WERI-Rb-1 (cell line): ENCODE measurements at regions not wholly inside any gene's neighbourhood (a gene's known extent, or its start where the extent isn't known, plus 50 kb on each side); places are given as distances from the start of the nearest gene placed in this dataset.
A peak's percentile ranks its signal among the peaks of the same experiment; 100 is the strongest.

ENCODE experiments used
- DNase-seq: peaks from one replicate; pipeline ENCODE4 v3.0.0-alpha.2; 2020
- H3K27ac ChIP-seq: fragments of 250-450 bp; sonication (Bioruptor Pico); 2 replicates; pipeline ENCODE4 v1.5.1; 2020; ENCODE audit warnings: mild to moderate bottlenecking, moderate library complexity
- H3K27me3 ChIP-seq: fragments of 250-450 bp; sonication (Bioruptor Pico); 2 replicates; pipeline ENCODE4 v1.5.1; 2021; ENCODE audit warnings: mild to moderate bottlenecking, low read depth, moderate library complexity; ENCODE audit not compliant: insufficient read depth, severe bottlenecking
- H3K36me3 ChIP-seq: fragments of 250-450 bp; sonication (Bioruptor Pico); 2 replicates; pipeline ENCODE4 v1.5.1; 2020; ENCODE audit warnings: mild to moderate bottlenecking, moderate library complexity
- H3K4me3 ChIP-seq: 2 replicates; pipeline ENCODE4 v1.5.1; 2011; ENCODE audit warnings: low read depth, mild to moderate bottlenecking, control low read depth, low read length
- H3K9me3 ChIP-seq: fragments of 250-450 bp; sonication (Bioruptor Pico); 2 replicates; pipeline ENCODE4 v1.5.1; 2021; ENCODE audit warnings: mild to moderate bottlenecking, moderate library complexity; ENCODE audit not compliant: severe bottlenecking
- CTCF ChIP-seq: IDR thresholded peaks from 2 replicates; pipeline ENCODE4 v1.5.1; 2011; ENCODE audit warnings: low read depth, mild to moderate bottlenecking, control low read depth, inconsistent platforms, low read length

GRCh38 chr18:42290318-42291307 is 335.6 kb downstream of the PIK3C3 start:
- Histone ChIP-seq H3K27ac (no peak overlapping the region), H3K36me3 (peaks cover 65% of the 10 kb centered on the region), H3K27me3 (no peaks in the 10 kb centered on the region), H3K9me3 (no peaks in the 10 kb centered on the region), H3K4me3 (no peak overlapping the region)
- DNase-seq: no peak
- no peak for TF ChIP-seq CTCF

GRCh38 chr18:42292654-42293053 is 337.6 kb downstream of the PIK3C3 start:
- Histone ChIP-seq H3K27me3 (no peaks in the 10 kb centered on the region), H3K36me3 (peaks cover 46% of the 10 kb centered on the region), H3K27ac (no peak overlapping the region), H3K4me3 (no peak overlapping the region), H3K9me3 (no peaks in the 10 kb centered on the region)
- DNase-seq: no peak
- TF ChIP-seq CTCF: no peak

GRCh38 chr18:42296192-42296591 is 341.2 kb downstream of the PIK3C3 start:
- DNase-seq: no peak
- Histone ChIP-seq H3K4me3 (no peak overlapping the region), H3K27me3 (no peaks in the 10 kb centered on the region), H3K9me3 (no peaks in the 10 kb centered on the region), H3K36me3 (peaks cover 38% of the 10 kb centered on the region), H3K27ac (no peak overlapping the region)
- no peak for TF ChIP-seq CTCF

- Histone ChIP-seq H3K27me3 (no peaks in the 10 kb centered on the region), H3K9me3 (no peaks in the 10 kb centered on the region), H3K36me3 (peaks cover 37% of the 10 kb centered on the region), H3K4me3 (no peak overlapping the region), H3K27ac (no peak overlapping the region)
- no peak for DNase-seq
- TF ChIP-seq CTCF: no peak
These were observed 341.7 kb downstream of the PIK3C3 start for GRCh38 chr18:42296723-42297122.

- peak; percentile 76 for DNase-seq
- no peaks in the 10 kb centered on the region for H3K27me3 ChIP-seq
- H3K36me3 ChIP-seq: peaks cover 43% of the 10 kb centered on the region
- peak; percentile 78 for TF ChIP-seq CTCF
- H3K4me3 ChIP-seq: no peak overlapping the region
- no peaks in the 10 kb centered on the region for H3K9me3 ChIP-seq
- H3K27ac ChIP-seq: 0 out of 2 replicates have a peak overlapping the region, but pooled peaks have one; percentile 21
These were observed 344.0 kb downstream of the PIK3C3 start for GRCh38 chr18:42298759-42299675.
